ENCODE measurements at regions not wholly inside any gene's neighbourhood (a gene's known extent, or its start where the extent isn't known, plus 50 kb on each side); places are given as distances from the start of the nearest gene placed in this dataset.

GRCh38 chr13:68834375-68834774 lies 1273.3 kb upstream of the ATXN8OS start:
- no peaks in the 10 kb centered on the region for H3K36me3 ChIP-seq
- intact Hi-C loops (cut with DNase I) = no loop called here
- no peaks in the 10 kb centered on the region for H3K27me3 ChIP-seq
- H3K4me1 ChIP-seq = no peaks in the 10 kb centered on the region
- H3K27ac ChIP-seq = no peak overlapping the region
- TF ChIP-seq EP300 (IDR thresholded peaks at IDR 0.05) = no peak
- no peak for TF ChIP-seq POLR2A (IDR thresholded peaks at IDR 0.05)
- TF ChIP-seq POLR2AphosphoS5 (IDR thresholded peaks at IDR 0.05) = no peak
- H3K4me3 ChIP-seq = no peak overlapping the region
- DNase-seq = no peak
- no peaks in the 10 kb centered on the region for H3K9me3 ChIP-seq

DNA sequence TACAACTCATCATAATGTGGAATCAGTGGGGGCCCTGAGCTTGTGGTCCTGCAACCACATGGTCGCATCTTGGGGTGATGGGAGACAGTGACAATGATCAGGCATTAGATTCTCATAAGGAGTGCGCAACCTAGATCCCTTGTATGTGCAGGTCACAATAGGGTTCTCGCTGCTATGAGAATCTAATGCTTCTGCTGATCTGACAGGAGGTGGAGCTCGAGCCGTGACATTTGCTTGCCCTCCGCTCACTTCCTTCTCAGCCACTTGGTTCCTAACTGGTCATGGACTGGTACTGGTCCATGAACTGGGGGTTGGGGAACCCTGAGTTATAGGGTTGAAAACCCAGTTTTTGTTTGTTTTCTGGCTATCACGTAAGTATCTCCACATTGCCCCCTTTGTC lies 1290.9 kb upstream of the ATXN8OS start:
- WGBS, 2 donors = 81 to 88% methylated on average over 7 of the region's 7 CpGs
- Histone ChIP-seq H3K36me3 (no peaks in the 10 kb centered on the region), H3K27me3 (no peaks in the 10 kb centered on the region), H3K4me1 (no peaks in the 10 kb centered on the region), H3K4me3 (no peak overlapping the region), H3K27ac (no peak overlapping the region), H3K9me3 (no peaks in the 10 kb centered on the region)
- intact Hi-C loops (cut with DNase I) = no loop called here
- TF ChIP-seq, protein P1, sequence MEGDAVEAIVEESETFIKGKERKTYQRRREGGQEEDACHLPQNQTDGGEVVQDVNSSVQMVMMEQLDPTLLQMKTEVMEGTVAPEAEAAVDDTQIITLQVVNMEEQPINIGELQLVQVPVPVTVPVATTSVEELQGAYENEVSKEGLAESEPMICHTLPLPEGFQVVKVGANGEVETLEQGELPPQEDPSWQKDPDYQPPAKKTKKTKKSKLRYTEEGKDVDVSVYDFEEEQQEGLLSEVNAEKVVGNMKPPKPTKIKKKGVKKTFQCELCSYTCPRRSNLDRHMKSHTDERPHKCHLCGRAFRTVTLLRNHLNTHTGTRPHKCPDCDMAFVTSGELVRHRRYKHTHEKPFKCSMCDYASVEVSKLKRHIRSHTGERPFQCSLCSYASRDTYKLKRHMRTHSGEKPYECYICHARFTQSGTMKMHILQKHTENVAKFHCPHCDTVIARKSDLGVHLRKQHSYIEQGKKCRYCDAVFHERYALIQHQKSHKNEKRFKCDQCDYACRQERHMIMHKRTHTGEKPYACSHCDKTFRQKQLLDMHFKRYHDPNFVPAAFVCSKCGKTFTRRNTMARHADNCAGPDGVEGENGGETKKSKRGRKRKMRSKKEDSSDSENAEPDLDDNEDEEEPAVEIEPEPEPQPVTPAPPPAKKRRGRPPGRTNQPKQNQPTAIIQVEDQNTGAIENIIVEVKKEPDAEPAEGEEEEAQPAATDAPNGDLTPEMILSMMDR (IDR thresholded peaks at IDR 0.05) = no peak
- no peak for TF ChIP-seq POLR2A (IDR thresholded peaks at IDR 0.05)
- TF ChIP-seq EP300 (IDR thresholded peaks at IDR 0.05) = no peak
- no peak for TF ChIP-seq POLR2AphosphoS5 (IDR thresholded peaks at IDR 0.05)
- DNase-seq = no peak

DNA sequence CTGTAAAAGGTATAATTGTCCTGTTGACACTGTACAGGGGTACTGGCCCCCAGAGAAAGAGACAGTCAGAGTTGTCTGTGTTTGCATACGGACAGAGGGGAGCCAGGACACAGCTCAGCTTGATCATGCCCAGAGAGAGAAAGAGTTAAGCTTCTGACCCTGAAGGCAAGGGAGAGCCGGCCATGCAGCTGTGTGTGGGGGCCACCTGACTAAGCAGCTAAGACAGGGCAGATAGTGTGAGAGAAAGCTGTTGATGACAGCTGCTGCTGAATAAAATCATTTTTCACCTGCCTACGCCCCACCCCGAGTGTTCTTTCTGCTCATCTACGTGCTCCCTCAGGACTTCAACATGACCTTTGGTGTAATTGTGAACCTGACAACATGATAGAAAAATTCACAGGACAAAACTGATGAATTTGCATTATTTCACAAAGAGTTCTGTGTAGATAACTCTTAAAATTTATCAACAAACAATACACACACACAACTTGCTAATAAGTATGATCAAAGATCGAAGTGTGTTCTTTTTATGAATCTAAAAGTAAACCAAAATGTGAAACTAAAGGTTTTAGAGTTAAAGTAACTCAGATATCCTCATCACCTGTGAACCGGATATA lies 1294.3 kb upstream of the ATXN8OS start:
- Histone ChIP-seq H3K27ac (no peak overlapping the region), H3K4me3 (no peak overlapping the region), H3K36me3 (no peaks in the 10 kb centered on the region), H3K4me1 (no peaks in the 10 kb centered on the region), H3K9me3 (no peaks in the 10 kb centered on the region), H3K27me3 (no peaks in the 10 kb centered on the region)
- intact Hi-C loops (cut with DNase I) = no loop called here
- DNase-seq = no peak
- TF ChIP-seq POLR2A (IDR thresholded peaks at IDR 0.05) (no peak), POLR2AphosphoS5 (IDR thresholded peaks at IDR 0.05) (no peak), EP300 (IDR thresholded peaks at IDR 0.05) (no peak)
- TF ChIP-seq, protein P1 (IDR thresholded peaks at IDR 0.05) = no peak
- 63 to 73% methylated on average over 7 of the region's 7 CpGs for WGBS, 2 donors

- intact Hi-C loops (cut with DNase I) = no loop called here
- no peak overlapping the region for H3K4me3 ChIP-seq
- TF ChIP-seq, protein P1 (IDR thresholded peaks at IDR 0.05) = no peak
- TF ChIP-seq EP300 (IDR thresholded peaks at IDR 0.05) (no peak), POLR2A (IDR thresholded peaks at IDR 0.05) (no peak), POLR2AphosphoS5 (IDR thresholded peaks at IDR 0.05) (no peak)
- DNase-seq = no peak
- WGBS, 2 donors = 0 to 21% methylated on average over 1 of the region's 1 CpG
- no peaks in the 10 kb centered on the region for H3K9me3 ChIP-seq
- H3K4me1 ChIP-seq = no peaks in the 10 kb centered on the region
- no peaks in the 10 kb centered on the region for H3K36me3 ChIP-seq
- no peak overlapping the region for H3K27ac ChIP-seq
- H3K27me3 ChIP-seq = no peaks in the 10 kb centered on the region
These were observed 1297.0 kb upstream of the ATXN8OS start for GRCh38 chr13:68810660-68811059.

GRCh38 chr13:68808456-68808855 lies 1299.2 kb upstream of the ATXN8OS start:
- H3K27ac ChIP-seq = no peak overlapping the region
- H3K27me3 ChIP-seq = no peaks in the 10 kb centered on the region
- H3K9me3 ChIP-seq = no peaks in the 10 kb centered on the region
- no peak for DNase-seq
- 80 to 81% methylated on average over 3 of the region's 3 CpGs for WGBS, 2 donors
- no peak overlapping the region for H3K4me3 ChIP-seq
- H3K4me1 ChIP-seq = no peaks in the 10 kb centered on the region
- TF ChIP-seq, protein P1 (IDR thresholded peaks at IDR 0.05) = no peak
- no peaks in the 10 kb centered on the region for H3K36me3 ChIP-seq
- intact Hi-C loops (cut with DNase I) = no loop called here

Data from sigmoid colon (tissue), 6 donors.